HL-60/S4 treated with retinoic acid at 250 ng/mL for 4 days and 3 days (cell line): ENCODE measurements at regions not wholly inside any gene's neighbourhood (a gene's known extent, or its start where the extent isn't known, plus 50 kb on each side); places are given as distances from the start of the nearest gene placed in this dataset.
"Not testable (repeated sequence)": the region's sequence is repeated elsewhere in the genome, so short reads cannot be mapped to it uniquely, and the experiment has no call there.

Experiments used
- in situ Hi-C: fragments of 300-500 bp; cut with MboI; formaldehyde crosslinking; loops from 2 replicates; pipeline ENCODE4 v1.7.0; 2022; ENCODE audit warnings: low sequenced_read_pairs

GRCh38 chr22:25281675-25282345 is 62.4 kb downstream of the CRYBB2 start:
- in situ Hi-C loops = no loop called here

DNA sequence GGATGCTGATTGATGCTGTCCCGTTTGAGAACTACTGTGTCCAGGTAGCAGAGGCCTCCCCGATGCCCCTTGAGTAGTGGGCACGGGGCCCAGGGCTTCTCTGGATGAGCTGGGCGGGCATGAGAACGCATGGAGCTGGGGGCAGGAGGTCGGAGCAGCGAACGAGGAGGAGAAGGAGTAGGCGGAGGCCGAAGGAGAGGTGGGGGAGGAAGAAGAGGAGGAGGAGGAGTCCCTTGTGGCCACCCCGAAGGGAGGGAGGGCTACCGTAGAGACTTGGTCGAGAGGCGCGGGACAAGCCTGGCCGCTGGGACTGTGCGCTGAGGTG is 62.9 kb downstream of the CRYBB2 start:
- in situ Hi-C loops = no loop called here

DNA sequence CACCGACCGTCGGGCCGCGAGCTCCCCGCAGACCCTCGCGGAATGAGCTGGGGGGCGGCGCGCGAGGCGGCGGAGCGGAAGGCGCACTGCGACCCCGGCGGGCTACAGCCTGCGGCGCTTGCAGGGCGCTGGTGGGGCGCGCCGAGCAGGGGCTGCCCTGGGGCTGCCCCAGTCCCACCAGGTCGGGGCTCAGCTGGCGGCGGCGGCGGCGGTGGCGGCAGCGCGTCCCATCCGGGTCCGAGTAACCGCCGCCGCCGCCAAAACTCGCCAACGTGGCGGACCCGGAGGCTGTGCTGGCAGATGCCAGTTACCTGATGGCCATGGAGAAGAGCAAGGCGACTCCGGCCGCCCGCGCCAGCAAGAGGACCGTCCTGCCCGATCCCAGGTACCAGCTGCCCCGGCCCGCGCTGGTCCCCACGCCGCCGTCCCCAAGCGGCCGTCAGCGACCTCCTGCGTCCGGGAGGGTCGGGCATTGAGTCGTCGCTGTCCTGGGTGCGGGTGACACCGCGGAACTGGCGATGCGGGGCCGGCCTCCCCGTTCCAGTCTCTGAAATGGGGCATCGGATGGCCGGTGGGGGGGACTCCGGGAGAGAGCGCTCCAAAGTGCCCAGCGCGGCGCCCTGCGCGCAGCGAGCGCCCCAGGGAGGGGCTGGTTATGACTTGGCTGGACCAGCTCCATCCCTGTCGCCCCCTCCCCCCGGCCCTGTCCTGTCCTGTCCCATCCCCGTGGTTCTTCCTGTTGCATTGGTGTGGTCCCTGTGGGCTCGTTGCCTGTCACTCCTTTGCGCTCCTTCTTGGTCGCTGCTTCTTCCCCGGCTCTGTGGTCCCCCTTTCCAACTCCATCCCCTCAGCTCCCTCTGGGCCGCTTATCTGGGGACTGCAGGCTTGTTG is 63.5 kb downstream of the CRYBB2 start:
- in situ Hi-C loops = no loop called here

DNA sequence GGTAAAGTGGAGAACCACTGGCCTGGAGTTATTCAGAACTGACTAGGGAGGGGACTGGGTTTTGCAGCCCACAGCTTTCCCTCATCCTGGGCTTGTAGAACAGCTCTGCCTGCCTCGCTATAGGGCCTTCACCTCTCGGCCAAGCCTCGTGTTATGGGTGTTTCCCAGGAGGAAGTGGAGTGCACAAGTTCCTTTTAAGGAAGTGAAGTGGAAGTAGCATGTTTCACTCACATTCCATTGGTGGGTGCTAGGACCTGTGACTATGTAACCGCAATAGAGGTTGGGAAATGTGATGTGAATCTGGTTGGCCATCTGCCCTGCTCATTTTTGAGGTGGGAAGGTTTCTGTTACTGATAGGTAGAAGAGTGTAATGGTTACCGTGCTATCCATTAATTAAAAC is 69.0 kb downstream of the CRYBB2 start:
- in situ Hi-C loops = not testable (repeated sequence)

GRCh38 chr22:25301912-25302311 is 82.5 kb downstream of the CRYBB2 start:
- in situ Hi-C loops = not testable (repeated sequence)

DNA sequence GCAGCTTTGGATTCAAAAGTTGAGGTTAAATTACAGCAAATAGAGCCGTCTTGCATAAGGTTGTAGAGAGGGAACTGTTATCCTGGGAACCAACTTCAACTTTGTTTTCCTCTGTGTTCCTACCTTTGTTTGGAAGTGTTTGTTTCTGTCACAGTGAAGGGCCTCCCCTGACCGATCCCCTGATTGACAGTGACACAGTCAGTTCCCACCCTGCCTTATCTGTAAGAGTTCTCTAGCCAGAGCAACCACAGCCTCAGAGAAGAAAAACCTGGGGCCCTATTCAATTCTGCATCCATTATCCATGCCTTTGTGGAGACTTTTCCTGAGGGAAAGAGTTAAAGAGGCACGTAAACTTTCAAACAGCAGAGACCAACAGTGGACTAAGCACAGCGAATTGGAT is 90.1 kb downstream of the CRYBB2 start:
- in situ Hi-C loops = not testable (repeated sequence)

DNA sequence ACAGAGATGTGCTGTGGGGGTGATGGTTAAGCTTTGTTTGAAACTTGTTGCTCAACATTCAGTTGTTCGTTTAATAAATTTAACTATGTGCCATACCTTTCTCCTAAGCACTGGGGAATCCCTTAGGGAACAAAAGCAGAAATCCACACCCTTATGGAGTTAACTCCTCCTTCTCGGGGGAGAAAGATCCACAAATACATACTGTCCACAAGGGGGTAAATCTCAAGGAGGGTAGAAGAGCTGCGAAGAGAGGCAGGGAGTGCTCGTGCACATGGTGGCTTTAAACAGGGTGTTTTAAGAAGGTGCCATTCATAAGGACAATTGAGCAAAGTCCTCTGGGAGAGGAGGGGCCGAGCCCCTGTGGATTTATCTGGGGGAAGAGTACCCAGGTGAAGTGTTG is 92.5 kb downstream of the CRYBB2 start:
- in situ Hi-C loops = not testable (repeated sequence)

DNA sequence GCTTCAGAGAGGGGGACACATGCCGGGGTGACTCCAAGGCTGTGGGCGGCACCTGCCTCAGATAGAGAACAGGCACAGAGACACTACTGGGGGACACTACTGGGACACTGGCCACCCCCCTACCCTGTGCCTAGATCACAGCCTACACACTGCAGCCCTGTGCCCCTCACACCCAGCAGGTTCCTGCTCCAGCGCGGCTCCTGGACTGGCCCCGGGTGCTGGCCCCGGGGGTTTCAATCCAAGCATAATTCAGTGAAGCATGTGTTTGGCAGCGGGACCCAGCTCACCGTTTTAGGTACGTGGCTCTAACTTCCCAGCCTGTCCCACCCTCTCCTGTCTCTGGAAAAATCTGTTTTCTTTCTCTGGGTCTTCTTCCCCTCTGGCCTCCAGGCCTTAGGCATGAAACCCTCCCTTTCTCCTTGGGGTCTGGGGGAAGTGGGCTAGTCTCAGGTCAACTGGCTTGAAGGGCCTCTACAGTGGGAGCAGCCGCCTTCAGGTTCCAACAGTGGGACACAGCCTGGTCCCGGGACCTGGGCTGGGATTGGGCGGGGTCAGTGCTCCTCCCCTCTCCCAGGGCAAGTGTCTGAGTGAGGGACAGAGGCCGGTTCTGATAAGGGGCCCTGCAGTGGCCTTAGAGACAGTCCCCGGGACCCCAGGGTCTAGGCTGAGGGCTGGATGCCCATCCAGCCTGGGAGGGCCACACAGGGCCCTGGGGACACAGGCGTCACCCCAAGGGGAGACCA is 98.8 kb downstream of the CRYBB2 start:
- in situ Hi-C loops = no loop called here

- in situ Hi-C loops = no loop called here
Measured at GRCh38 chr22:25327018-25327755, 107.7 kb downstream of the CRYBB2 start.

- in situ Hi-C loops = no loop called here
Measured at GRCh38 chr22:25331050-25331449, 111.6 kb downstream of the CRYBB2 start.

DNA sequence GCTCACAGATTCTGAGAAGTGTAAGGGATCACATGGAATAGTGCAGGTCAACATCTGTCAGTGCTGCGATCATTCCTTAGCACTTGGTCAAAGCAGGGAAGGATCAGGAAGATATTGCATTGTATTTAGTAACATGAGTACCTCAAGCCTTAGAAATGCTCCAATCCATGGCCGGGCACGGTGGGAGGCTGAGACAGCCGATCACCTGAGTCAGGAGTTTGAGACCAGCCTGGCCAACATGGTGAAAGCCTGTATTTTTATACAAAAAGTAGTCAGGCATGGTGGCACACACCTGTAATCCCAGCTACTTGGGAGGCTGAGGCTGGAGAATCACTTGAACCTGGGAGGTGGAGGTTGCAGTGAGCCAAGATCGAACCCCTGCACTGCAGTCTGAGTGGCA is 112.5 kb downstream of the CRYBB2 start:
- in situ Hi-C loops = not testable (repeated sequence)

DNA sequence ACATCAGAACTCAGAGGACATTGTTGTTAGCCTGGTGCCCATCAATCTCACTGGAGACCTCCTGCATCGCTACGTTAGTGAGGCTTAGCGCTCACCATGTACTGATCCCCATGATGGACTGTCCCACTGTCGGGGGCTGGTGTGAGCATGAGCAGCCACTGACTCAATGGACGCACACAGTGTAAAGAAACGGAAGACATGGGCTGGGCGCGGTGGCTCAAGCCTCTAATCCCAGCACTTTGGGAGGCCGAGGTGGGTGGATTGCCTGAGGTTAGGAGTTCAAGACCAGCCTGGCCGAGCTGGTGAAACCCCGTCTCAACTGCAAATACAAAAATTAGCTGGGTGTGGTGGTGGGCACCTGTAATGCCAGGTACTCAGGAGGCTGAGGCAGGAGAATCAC is 112.9 kb downstream of the CRYBB2 start:
- in situ Hi-C loops = no loop called here

DNA sequence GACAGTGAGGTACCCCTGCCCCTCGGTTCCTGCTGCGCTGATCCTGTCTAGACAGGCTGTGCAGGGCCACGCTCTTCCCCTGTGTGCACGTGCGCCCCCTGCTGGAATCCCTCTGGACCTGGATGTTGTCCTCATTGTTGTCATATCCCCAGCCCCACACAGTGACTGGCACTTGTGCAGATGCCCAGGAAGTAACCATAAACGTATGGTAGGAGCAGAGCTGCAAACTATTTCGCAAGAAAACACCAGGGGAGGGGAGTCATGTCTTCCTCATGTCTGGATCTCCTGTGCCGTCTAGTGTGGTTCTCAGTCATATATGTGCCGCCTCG is 114.7 kb downstream of the CRYBB2 start:
- in situ Hi-C loops = no loop called here

DNA sequence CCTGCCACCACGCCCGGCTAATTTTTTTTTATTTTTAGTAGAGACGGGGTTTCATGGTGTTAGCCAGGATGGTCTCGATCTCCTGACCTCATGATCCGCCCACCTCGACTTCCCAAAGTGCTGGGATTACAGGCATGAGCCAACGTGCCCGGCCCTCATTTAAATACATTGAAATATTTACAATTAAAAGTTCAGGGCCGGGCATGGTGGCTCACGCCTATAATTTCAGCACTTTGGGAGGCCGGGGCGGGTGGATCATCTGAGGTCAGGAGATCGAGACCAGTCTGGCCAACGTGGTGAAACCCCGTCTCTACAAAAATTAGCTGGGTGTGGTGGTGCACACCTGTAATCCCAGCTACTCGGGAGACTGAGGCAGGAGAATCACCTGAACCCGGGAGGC is 115.2 kb downstream of the CRYBB2 start:
- in situ Hi-C loops = not testable (repeated sequence)

DNA sequence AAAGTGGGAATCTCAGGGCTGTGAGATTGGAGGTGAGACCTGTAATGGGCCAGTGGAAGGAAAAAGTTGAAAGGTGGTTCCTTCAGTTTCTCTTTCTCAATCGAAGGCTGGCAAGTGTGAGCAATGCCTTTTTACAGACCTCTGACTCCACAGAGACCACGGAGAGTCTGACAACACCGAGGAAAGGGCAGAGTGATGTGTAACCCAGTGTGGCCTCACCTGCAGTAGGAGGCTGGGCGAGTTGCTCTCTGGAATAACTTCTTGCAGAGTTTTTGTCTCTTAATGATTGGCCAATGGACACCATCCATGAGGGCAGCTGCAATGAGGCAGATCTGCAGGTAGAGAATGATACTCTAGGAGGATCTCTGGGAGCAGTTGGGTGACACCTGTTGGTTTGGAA is 115.8 kb downstream of the CRYBB2 start:
- in situ Hi-C loops = not testable (repeated sequence)

DNA sequence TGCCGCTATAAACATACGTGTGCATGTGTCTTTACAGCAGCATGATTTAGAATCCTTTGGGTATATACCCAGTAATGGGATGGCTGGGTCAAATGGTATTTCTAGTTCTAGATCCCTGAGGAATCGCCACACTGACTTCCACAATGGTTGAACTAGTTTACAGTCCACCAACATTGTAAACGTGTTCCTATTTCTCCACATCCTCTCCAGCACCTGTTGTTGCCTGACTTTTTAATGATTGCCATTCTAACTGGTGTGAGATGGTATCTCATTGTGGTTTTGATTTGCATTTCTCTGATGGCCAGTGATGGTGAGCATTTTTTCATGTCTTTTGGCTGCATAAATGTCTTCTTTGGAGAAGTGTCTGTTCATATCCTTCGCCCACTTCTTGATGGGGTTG is 121.1 kb downstream of the CRYBB2 start:
- in situ Hi-C loops = not testable (repeated sequence)

- in situ Hi-C loops = not testable (repeated sequence)
Measured at GRCh38 chr22:25344366-25344765, 124.9 kb downstream of the CRYBB2 start.

DNA sequence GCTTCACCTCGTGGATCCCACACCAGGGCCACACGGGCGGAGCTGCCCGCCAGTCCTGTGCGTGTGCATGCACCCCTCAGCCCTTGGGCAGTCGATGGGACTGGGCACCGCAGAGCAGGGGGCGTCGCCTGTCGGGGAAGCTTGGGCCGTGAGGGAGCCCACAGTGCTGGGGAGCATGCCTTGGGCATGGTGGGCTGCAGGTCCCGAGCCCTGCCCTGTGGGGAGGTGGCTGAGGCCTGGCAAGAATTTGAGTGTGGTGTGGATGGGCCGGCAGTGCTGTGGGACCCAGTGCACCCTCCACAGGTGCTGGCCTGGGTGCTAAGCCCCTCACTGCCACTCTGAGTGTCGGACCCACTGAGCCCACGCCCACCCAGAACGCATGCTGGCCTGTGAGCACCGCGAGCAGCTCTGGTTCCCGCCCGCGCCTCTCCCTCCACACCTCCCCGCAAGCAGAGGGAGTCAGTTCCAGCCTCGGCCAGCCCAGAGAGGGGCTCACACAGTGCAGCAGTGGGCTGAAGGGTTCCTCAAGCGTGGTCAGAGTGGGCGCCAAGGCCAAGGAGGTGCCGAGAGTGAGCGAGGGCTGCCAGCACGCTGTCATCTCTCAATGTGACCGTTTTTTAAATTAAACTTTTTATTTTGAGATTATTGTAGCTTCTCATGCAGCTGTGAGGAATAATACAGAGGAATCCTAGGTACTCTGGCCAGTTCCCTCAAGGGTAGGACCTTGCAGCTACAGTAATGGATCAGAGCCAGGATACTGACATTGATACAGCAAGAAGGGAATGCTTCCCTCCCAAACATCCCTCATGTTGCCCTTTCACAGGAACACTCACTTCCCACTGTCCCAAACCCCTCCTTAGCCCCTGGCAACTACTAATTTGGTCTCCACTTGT is 127.7 kb downstream of the CRYBB2 start:
- in situ Hi-C loops = no loop called here

- in situ Hi-C loops = no loop called here
Measured at GRCh38 chr22:25347752-25348102, 128.3 kb downstream of the CRYBB2 start.

DNA sequence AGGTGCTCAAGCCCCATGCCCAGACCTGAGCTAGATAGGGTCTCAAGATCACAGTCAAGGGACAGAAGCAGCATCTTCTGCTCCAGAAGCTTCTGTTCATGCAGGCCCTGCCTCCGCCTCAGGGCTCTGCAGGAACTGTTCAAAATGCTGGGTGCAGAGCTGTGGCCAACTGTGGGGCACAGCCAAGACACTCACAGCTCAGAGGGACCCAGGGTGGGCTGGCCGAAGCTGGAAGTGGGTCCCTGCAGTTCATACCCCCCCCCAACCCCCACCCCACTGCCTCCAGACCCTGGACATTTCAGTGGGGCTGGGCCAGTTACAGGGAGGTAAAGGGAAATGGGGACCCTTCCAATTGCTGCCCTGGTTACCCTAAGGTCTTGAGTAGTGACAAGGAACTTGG is 129.0 kb downstream of the CRYBB2 start:
- in situ Hi-C loops = no loop called here
